ENCODE measurements at regions not wholly inside any gene's neighbourhood (a gene's known extent, or its start where the extent isn't known, plus 50 kb on each side); places are given as distances from the start of the nearest gene placed in this dataset.
"Not testable (repeated sequence)": the region's sequence is repeated elsewhere in the genome, so short reads cannot be mapped to it uniquely, and the experiment has no call there.

DNA sequence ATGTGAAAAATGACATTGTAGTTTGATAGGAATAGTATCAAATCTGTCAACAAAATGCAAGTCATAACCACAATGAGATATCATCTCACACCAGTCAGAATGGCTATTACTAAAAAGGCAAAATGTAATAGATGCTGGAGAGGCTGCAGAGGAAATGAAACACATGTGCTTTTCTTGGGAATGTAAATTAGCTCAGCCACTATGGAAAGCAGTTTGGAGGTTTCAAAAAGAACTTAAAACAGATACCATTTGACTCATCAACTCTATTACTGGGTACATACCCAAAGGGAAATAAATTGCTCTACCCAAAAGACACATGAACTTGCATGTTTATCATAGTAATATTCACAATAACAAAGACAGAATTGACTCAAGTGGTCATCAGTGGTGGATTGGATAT, 572.6 kb downstream of the TRIB2 start:
- DNase-seq (ENCODE audit: low read depth, low spot score) (no peak), FAIRE-seq (no peak)
- no peaks in the 10 kb centered on the region for H3K36me3 ChIP-seq (ENCODE audit: control insufficient read depth in 2 of 2, extremely low read depth in 1 of 2, insufficient read depth in 2 of 2, low read length in 2 of 2)
- TF ChIP-seq GATA2 (IDR thresholded peaks at IDR 0.05; ENCODE audit: insufficient read depth, insufficient read length, low read depth, low read length) (no peak), EZH2 (IDR thresholded peaks at IDR 0.05; ENCODE audit: borderline replicate concordance, low read depth, low read length, severe bottlenecking) (no peak), JUN (IDR thresholded peaks at IDR 0.05; ENCODE audit: borderline replicate concordance, insufficient read depth, insufficient read length, low read depth) (no peak), POLR2A (IDR thresholded peaks at IDR 0.05; ENCODE audit: low read depth, low read length) (no peak), FOS (IDR thresholded peaks at IDR 0.05; ENCODE audit: borderline replicate concordance, insufficient read depth, low read length) (no peak), POLR2AphosphoS5 (IDR thresholded peaks at IDR 0.05; ENCODE audit: insufficient read depth, low read depth, low read length) (no peak), MYC (IDR thresholded peaks at IDR 0.05; ENCODE audit: low read depth, low read length) (no peak)
- TF ChIP-seq, protein P1, sequence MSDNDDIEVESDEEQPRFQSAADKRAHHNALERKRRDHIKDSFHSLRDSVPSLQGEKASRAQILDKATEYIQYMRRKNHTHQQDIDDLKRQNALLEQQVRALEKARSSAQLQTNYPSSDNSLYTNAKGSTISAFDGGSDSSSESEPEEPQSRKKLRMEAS (IDR thresholded peaks at IDR 0.05; ENCODE audit: insufficient read depth, insufficient read length), result no peak
- TF ChIP-seq, protein P2, sequence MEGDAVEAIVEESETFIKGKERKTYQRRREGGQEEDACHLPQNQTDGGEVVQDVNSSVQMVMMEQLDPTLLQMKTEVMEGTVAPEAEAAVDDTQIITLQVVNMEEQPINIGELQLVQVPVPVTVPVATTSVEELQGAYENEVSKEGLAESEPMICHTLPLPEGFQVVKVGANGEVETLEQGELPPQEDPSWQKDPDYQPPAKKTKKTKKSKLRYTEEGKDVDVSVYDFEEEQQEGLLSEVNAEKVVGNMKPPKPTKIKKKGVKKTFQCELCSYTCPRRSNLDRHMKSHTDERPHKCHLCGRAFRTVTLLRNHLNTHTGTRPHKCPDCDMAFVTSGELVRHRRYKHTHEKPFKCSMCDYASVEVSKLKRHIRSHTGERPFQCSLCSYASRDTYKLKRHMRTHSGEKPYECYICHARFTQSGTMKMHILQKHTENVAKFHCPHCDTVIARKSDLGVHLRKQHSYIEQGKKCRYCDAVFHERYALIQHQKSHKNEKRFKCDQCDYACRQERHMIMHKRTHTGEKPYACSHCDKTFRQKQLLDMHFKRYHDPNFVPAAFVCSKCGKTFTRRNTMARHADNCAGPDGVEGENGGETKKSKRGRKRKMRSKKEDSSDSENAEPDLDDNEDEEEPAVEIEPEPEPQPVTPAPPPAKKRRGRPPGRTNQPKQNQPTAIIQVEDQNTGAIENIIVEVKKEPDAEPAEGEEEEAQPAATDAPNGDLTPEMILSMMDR (IDR thresholded peaks at IDR 0.05; ENCODE audit: extremely low read depth in 1 of 2, insufficient read depth in 1 of 2, low read depth in 1 of 2, low read length in 2 of 2), result no peak
- intact Hi-C loops (cut with micrococcal nuclease), result no loop called here
- ChIA-PET CTCF (no interaction called here), POLR2A (no interaction called here)
- H3K4me2 ChIP-seq (ENCODE audit: insufficient read depth, low read length), result no peak overlapping the region
- H3K4me1 ChIP-seq (ENCODE audit: control insufficient read depth, extremely low read depth, insufficient read depth, low read length), result no peaks in the 10 kb centered on the region
- H3K27ac ChIP-seq (ENCODE audit: insufficient read depth, low read depth, low read length), result no peak overlapping the region
- no peaks in the 10 kb centered on the region for H3K79me2 ChIP-seq (ENCODE audit: control insufficient read depth, insufficient read depth, low read length)
- H2AFZ ChIP-seq (ENCODE audit: low read depth, low read length), result no peak overlapping the region
- no peaks in the 10 kb centered on the region for H4K20me1 ChIP-seq (replicated peaks; ENCODE audit: control insufficient read depth, extremely low read depth, insufficient read depth, low read length)
- no peaks in the 10 kb centered on the region for H3K9me1 ChIP-seq (replicated peaks; ENCODE audit: control insufficient read depth, extremely low read depth, insufficient read depth, low read length)
- H3K27me3 ChIP-seq (ENCODE audit: control insufficient read depth in 2 of 2, insufficient read depth in 2 of 2, low read length in 2 of 2), result no peaks in the 10 kb centered on the region
- dilution Hi-C loops (cut with MboI; ENCODE audit: extremely low pct_ligation_motif_present, low sequenced_read_pairs), result no loop called here
- no TSS peak for BruUV-seq (replicated peaks)
- H3K4me3 ChIP-seq (replicated peaks in 1 of 3; ENCODE audit: insufficient read depth in 1 of 3, low read depth in 1 of 3, low read length in 3 of 3), result no peak overlapping the region
- H3K9ac ChIP-seq (replicated peaks; ENCODE audit: extremely low read depth, insufficient read depth, low read length), result no peak overlapping the region
- peaks cover 9% of the 10 kb centered on the region for H3K9me3 ChIP-seq (replicated peaks; ENCODE audit: control insufficient read depth, insufficient read depth, low read length)

DNA sequence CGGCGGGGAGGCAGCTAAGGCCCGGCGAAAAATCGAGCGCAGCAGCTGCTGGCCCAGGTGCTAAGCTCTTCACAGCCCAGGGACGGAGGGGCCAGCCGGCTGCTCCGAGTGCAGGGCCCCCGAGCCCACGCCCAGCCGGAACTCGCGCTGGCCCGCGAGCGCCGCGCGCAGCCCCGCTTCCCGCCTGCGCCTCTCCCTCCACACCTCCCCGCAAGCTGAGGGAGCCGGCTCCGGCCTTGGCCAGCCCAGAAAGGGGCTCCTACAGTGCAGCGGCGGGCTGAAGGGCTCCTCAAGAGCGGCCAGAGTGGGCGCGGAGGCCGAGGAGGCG, 591.7 kb downstream of the TRIB2 start:
- intact Hi-C loops (cut with micrococcal nuclease); H2AFZ ChIP-seq (ENCODE audit: low read depth, low read length); BruUV-seq (replicated peaks); H3K79me2 ChIP-seq (ENCODE audit: control insufficient read depth, insufficient read depth, low read length); dilution Hi-C loops (cut with MboI; ENCODE audit: extremely low pct_ligation_motif_present, low sequenced_read_pairs); H3K27ac ChIP-seq (ENCODE audit: insufficient read depth, low read depth, low read length); H3K9ac ChIP-seq (replicated peaks; ENCODE audit: extremely low read depth, insufficient read depth, low read length); FAIRE-seq; H3K4me1 ChIP-seq (ENCODE audit: control insufficient read depth, extremely low read depth, insufficient read depth, low read length); H3K9me1 ChIP-seq (replicated peaks; ENCODE audit: control insufficient read depth, extremely low read depth, insufficient read depth, low read length); H3K27me3 ChIP-seq (ENCODE audit: control insufficient read depth in 2 of 2, insufficient read depth in 2 of 2, low read length in 2 of 2); H3K9me3 ChIP-seq (replicated peaks; ENCODE audit: control insufficient read depth, insufficient read depth, low read length); H3K4me3 ChIP-seq (replicated peaks in 1 of 3; ENCODE audit: insufficient read depth in 1 of 3, low read depth in 1 of 3, low read length in 3 of 3); H3K4me2 ChIP-seq (ENCODE audit: insufficient read depth, low read length); H3K36me3 ChIP-seq (ENCODE audit: control insufficient read depth in 2 of 2, extremely low read depth in 1 of 2, insufficient read depth in 2 of 2, low read length in 2 of 2); POLR2A ChIA-PET; H4K20me1 ChIP-seq (replicated peaks; ENCODE audit: control insufficient read depth, extremely low read depth, insufficient read depth, low read length); DNase-seq (ENCODE audit: low read depth, low spot score); CTCF ChIA-PET: not testable (repeated sequence)

Data from endothelial cell of umbilical vein (primary cell).